ELR (cell line): ENCODE measurements at regions not wholly inside any gene's neighbourhood (a gene's known extent, or its start where the extent isn't known, plus 50 kb on each side); places are given as distances from the start of the nearest gene placed in this dataset.
"Not testable (repeated sequence)": the region's sequence is repeated elsewhere in the genome, so short reads cannot be mapped to it uniquely, and the experiment has no call there.

Experiments used
- DNase-seq: peaks from one replicate; pipeline ENCODE4 v3.0.0-alpha.2; 2015; ENCODE audit warnings: low read depth

DNA sequence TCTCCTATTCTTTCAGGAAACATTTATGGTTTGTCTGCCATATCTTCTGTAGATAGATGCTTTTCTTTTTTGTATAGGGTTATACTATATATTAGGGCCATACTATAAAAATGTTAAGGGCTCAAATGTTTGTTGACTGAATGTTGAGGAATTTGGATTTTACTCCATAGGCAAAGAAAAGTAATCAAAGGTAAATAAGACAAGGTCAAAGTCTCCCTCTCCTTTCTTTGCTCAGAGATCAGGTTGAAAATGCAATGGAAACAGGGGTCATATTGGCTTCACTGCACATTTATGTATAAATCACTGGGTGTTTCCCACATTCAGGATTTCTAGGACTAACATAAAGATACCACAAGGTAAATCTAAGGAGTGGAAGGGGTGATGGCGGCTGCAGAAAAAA, 291.4 kb upstream of the FZD8 start:
- DNase-seq = no peak

DNA sequence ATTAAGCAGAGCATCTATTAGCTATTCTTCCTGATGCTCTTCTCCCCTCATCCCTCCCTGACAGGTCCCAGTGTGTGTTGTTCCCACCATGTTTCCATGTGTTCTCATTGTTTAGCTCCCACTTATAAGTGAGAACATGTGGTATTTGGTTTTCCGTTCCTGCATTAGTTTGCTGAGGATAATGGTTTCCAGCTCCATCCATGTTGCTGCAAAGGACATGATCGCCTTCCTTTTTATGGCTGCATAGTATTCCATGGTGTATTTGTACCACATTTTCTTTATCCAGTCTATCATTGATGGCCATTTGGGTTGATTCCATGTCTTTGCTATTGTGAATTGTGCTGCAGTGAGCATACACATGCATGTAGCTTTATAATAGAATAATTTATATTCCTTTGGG, 287.9 kb upstream of the FZD8 start:
- DNase-seq = not testable (repeated sequence)

DNA sequence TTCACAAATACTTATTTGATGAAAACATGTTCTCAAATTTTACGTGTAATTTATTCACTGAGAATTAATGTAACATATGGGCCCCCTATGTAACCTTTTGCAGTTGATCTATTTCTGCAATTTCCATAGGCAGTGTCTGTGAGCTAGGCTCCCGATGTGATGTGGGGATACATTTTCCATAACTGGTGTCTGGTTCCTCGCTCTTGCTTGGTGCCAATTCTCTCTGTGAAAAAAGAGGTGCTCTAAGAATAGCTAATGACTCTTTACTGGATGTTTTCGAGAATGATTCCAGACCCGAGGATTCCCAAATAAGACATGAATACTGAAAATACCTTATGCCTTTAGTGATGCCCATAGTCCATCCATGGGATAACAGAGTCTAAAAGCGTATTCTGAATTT, 286.7 kb upstream of the FZD8 start:
- no peak for DNase-seq

DNA sequence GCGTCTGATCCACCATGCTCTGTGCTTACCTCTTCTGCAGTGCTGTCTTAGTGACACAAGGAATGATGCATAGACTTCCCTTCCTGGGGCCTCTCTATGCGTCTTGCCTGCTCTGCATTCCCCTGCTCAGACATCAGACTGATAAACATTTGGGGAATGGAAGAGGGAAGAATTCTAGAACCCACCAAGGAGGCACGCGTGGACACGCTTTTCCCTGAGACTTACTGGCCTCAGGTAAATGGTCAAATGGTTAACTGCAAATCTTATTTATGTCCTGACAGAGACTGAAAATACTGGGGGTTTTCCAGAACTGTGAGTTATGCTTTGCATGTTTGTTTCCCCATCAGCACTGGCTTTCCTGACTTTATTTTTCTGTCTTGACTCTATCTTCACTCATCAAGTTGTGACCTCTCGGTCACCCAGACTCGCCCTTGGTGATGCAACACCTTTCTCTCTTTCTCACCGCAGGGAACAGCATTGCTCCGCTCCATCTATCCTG, 285.9 kb upstream of the FZD8 start:
- no peak for DNase-seq

DNA sequence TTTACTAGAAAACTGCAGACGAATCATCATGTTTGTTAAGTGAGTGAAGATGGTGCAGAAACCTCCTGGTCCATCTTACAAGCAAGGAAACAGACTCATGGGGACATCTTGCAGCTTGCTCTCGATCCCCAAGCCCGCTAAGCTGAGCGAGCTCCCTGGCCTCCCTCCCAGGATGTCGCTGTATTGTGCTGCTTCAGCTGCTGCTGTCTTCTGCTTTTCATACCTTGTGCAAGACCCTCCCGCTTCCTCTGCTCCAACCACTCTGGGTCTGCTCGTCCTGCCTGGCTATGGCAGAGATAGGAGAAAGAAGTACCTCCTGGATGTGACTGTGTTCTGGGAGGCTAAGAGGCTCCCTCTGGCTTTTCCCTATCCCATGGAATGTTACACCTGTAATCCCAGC, 285.2 kb upstream of the FZD8 start:
- DNase-seq = no peak

DNA sequence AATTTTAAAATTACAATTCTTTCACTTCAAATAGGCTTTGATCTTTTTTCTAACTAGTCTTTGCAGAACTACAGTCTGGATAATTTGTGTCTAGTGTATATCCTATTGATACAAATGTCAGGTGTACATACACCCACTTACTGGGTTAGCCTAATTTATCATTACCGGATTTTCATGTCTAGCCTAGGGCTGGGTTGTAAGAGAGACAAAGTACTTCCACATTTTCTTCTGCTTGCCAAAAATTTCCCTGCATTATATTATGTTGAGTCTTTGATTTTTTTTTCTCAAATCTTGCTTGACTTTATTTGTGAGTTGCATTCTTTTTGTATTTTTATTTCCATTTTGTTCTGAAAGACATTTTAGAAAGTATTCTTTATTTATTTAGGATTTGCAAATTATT, 284.8 kb upstream of the FZD8 start:
- no peak for DNase-seq

DNA sequence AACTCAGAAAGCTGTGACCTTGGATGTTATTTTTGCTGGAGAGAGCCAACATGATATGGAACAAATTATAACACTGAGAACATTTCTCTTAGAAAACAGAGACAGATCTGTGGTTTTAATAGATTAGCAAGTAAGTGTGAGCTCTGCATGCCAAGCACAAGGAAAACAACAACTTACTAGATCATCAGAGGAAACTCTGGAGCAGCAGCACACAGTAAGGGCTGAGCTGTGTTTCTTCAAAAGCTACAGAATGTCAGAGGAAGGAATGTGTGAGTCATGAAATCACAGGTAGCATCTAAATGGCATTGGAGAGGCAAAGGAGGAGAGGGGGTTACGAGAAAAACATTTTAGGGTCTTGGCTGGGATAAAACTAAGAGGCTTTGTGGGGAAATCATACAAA, 283.4 kb upstream of the FZD8 start:
- DNase-seq = no peak

DNA sequence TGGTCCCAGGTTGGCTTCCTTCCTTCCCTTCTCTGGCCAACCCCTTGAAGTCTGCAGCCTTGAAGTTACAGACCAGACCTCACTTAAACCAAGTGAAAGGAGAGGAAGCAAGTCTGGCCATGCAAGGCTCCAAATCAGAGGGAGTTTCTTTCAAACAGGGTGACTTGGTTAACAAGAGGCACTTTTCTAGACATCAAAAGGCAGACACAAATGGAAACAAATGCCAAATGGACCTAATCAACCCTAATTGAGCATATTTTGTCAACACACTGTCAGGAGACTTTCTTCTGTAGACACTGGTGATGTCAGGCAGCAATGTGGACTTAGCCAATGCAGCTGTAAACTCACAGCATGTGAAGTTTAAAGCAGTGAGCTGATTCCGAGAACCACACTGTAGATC, 282.7 kb upstream of the FZD8 start:
- no peak for DNase-seq

DNA sequence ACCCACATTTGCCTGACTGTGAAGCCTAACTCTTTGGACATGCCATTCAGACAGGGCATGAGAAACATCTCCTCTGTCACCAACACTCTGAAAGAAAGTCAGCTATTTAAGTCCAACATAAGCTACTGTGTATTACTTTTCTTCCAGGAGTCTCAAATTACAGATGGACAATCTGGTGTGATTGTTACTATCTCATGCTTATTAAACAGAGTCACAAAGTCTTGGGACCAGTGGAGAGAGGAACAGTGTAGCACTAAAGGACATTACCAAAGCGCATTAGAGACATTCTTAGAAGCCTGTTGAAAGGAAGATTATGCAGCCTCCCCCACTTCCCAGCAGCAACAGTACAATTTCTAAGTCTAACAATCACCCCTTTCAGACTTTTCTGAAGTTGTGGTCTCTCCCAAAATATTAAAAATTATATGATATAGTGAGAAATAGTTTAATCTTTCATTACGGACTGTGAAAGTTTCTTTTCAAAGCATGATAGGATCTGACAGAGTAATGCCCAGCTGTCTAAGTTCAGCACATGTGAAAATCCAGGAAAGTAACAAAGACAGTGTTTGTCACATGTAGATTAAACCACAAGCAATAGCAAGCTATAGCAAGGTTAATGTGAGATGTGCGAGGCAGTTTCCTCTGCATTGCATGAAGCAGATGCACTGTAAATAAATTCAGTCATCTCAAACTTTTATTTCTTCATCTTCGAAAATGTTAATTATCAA, 280.9 kb upstream of the FZD8 start:
- DNase-seq = no peak

DNA sequence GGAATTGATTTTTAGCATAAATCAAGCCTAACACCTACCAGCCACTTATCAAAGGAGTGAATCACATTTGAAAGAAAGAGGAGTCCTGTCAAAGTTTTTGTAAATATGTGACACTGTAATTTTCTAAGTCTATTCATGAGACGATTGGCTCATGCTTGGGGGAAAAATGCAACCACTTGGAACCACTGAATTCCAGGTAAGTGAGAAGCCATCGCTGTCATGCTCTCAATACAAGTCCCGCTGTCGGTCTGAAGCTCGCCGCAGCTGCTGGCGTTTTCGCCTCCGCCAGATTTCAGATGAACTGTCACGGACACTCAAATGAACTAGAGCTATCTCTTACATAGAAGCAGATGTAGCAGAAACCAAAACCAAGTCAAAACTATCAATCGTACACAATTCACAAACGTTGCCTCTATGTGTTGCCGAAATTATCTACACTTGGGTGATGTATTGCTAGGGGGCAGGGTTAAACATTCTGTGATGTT, 279.8 kb upstream of the FZD8 start:
- no peak for DNase-seq

DNA sequence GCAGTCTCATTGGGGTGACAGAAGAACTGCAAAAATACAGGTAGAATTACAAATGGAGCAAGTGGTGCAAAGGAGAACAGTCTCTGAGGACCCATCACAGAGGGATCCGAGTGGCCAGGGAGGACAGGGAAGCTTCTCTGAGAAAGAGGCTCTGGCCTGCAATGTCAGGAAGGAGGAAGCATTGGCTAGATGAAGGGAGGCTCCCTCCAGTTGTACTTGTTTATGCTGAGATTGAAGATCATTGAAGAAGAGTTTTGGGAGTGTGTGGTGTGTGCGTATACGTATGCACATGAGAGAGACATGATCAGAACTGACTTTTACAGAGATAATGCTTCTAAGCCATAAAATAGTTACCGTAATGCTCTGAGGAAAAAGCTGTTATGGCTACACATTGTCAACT, 274.7 kb upstream of the FZD8 start:
- peak; percentile 64 for DNase-seq

DNA sequence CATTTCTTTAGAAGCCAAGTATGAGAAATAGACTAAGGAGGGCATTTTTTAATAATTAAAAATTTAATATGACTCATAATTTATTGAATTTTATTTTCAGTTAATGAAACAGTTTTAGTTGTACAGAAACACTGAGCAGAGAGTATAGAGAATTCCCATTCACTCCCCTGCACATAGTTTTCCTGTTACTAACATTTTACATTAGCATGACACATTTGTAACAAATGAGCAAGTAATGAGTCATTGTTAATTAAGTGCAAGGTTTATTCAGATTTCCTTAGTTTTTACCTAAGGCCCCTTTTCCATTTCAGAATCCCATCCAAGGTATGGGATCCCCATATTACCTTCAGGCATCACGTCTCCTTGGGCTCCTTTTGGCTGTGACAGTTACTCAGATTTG, 271.5 kb upstream of the FZD8 start:
- peak; percentile 89 for DNase-seq

DNA sequence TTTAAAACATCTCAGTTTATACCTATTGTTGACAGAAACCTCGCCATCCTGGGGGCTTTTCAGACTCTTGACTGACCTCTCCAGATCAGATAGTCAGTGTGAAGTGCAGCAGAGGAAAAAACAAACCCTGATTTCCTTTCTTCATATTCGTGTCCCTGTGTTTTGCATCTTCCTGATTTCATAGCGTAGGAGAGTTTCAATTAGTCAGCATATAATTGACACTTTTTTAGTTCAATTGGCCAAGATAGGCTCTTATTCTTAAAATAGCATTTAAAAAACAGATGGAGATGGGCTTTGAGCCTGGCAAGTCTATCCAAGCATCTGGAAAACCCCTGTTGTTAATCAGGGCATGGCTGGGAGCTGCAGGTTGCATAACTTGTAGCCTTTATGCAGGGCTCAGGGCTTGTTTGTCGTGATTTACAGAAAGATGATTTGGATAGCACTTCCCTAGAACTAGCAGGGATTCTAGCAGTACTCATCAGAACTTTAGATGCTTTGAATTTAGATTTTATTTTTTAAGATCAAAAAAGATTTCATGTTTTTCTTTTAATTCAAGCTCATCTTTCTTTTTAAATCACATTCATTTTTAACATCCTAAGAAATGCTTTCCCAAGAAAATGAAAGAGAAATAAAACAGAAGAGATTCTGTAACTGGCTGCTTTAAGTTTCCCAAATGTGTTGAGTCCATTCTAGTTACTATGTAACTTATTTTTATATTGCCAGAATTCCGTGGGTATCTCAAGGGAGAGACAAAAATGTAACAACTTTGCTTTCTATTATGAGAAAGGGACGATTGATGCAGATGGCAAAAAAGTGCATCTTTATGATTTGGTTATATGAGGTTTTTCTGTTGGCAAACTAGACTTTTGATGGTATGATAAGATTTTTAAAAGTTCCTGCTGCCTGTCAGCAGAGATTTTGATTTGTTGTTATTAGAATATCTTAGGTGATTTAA, 270.8 kb upstream of the FZD8 start:
- DNase-seq = peak; percentile 58

DNA sequence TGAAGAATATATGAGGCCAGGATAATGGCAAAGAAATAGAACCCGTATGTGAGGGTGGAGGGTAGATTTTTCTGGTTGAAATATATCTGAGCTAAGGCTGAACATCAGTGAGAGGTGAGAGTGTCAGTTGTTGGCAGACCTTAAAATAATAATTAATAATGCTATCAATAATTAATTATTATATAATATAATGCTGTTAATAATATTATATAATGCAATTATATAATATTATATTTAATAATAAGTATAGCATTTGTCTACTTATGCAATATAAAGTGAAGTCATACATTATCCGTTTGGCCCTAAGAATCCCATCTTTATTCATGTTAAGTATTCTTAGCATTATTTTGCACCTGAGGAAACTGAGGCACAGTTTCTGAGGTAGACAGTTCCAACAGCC, 269.9 kb upstream of the FZD8 start:
- DNase-seq = no peak

DNA sequence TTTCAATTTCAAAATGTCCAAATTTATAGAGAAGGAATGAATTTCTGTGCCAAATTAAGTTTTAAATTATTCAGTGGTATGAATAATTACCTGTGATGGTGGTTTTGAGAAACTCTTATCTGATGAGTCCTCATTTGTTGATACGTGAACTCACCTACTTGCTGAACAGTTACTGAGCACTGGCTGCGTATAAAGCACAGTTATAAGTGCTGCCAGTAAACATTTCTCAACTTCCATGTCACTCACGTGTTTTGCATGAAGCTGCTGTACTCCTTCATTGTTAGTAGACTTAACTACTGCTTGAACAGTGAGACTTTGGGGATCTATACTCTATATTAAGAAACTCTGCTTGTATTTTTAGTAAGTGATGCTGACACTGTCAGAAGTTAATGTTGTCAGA, 269.1 kb upstream of the FZD8 start:
- no peak for DNase-seq

DNA sequence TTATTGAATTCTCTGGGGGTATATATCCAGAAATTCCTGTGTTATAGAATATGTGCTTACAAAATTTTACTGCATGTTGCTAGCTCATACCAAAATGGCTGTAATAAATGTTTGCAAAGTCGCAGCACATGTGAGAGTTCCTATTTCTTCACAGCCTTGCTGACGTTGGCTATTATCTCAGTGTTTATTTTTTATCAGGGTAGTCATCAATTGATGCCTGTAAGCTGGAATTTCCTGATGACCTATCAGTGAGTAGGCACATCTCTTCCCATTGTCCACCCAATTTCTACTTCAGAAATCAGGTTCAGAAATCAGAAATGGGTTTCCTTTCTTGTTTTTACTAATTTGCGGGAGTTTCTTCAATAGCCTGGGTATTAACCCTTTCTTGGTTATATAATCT, 268.1 kb upstream of the FZD8 start:
- DNase-seq = peak; percentile 94

DNA sequence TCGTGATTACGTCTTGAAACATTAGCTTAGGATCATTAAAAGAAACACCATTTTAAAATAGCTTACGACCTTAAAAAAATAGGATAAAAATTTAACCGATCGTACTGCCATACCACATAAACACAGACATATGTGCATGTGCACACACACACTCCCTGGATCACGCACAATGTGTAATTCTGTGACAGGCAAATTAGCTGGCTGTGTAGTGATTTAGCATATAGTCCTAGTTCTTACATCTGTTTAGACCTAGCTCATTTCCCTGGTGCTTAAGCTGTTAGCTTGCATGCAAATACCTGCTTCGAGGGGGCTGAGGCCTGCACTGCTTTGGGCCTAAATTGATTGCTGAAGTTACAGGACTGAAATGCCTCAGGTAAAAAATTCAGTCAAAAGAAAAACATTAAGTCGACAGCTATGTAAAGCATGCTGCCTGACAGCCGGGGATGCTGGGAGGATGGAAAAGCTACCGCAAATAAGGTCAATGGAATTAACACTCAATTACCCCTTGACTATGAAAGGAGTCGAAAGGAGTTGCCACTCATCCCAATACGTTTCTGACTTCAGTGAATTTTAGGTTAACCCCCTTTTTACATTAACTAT, 267.1 kb upstream of the FZD8 start:
- DNase-seq = no peak

DNA sequence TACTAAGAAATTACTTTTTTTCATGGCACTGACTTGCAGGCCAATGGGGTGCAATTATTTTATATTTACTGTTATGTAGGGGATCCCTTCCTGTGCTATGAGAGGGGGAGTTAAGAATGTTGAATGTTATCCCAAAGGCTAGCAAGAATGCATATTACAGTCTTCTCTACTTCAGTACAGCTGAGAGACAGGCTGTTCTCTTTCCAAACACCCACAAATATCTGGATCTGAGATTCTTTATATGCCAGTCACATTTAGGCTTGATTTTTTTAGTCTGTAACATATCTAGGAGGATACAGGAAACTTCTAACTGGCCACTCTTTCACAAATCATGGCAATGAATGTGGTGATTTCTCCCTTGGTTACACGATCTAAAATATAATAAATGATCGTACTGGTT, 266.4 kb upstream of the FZD8 start:
- no peak for DNase-seq

DNA sequence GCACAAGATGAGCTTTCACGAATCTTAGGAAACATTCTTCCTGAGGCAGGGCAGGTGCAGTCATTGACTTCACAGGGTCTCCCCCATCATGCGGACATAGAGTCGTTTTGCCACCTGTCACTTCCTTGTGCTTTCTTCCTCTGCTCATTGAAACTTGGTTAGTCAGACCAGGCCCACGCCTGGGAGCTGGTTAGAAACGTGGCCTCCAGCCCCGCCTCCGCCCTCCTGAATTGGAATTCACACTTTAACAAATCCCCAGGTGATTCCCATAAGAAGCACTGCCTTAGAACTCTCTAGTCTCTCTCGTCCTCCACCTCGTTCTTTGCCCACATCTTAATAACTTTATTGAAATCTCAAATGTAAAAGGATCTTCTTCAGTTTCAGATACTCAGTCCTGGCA, 265.5 kb upstream of the FZD8 start:
- DNase-seq = no peak

DNA sequence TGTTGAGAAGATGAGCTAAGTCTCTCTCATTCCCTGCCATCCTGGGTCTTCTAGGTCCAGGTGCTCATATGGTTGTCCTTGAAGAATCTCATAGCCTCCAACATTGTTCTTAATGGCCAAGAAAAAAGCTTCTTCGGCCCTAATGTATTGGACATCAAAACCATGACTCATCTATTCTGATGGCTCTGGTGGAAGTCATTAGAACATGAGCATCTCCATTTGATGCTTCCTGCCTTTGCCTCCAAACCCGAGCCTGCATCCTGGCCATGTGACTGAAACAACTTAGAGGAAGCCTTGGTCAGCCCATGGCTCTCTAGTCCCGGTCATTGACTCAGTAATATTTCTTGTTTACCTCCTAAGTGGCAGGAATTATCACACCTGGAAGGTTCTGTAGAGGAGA, 264.1 kb upstream of the FZD8 start:
- no peak for DNase-seq

DNA sequence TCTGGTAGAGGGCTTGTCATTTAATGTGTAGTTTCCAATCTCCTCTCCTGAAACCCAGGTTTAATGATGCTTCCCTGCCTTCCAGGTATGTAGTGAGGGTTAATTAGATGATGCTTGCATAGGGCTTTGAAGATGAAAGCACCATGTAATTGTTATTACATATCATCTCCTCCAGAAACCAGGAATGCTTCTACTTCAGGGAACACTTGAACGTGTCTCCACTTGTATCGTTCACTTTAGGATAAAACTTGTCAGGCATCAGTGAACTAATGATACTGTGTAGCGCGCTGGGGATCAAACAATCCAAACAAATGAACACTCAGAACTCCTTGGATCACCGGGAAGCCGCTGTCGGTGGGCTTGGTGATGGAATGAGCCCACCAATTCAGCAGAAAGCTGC, 260.9 kb upstream of the FZD8 start:
- DNase-seq = no peak

DNA sequence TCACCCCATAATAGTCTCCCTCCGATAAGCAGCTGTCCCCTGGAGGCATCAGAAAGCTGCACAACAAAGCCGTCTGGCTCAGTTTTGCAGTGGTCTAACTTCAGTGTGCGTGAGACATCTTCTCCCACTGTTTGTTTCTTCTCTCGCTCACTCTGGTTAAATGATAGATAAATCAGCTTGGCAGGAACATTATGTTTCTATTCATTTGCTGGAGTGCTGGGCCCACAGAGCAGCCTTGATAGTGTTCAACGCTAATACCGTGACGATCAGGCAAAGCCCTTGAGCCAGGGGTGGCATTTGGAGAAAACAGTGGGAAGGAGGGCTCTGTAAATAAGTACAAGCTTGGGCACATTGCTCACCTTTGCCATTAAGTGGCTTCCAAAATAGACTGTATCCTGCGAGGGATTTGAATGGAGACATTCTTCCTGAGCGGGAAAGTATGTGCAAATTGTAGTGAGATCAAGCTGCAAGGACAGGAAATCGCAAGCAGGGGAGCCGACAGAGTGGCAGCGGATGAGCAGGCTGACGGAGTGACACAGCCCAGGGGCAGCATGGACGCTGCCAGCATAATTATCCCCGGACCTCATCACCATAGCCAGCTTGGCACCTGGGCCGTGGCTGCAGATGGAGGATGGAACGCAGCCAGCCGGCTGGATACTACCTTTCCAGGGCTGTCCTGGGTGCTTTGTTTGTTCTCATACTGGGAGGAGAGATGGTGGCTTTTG, 256.8 kb upstream of the FZD8 start:
- no peak for DNase-seq
